GM12878 (cell line): ENCODE measurements at regions not wholly inside any gene's neighbourhood (a gene's known extent, or its start where the extent isn't known, plus 50 kb on each side); places are given as distances from the start of the nearest gene placed in this dataset.

Experiments used
- CBX5 ChIP-seq: sonication (generic); IDR thresholded peaks from 2 replicates; pipeline ENCODE4 v1.6.1; 2016; ENCODE audit warnings: low read depth, moderate library complexity, mild to moderate bottlenecking, inconsistent platforms
- ETV6 ChIP-seq, 2 experiments: fragments of 450-650 bp in 1 of 2; IDR thresholded peaks in 1 of 2; conservative IDR thresholded peaks in 1 of 2; 2 replicates each; pipeline ENCODE4 v1.6.1; 2014; ENCODE audit warnings: antibody characterized with exemption in 1 of 2, borderline replicate concordance in 1 of 2, low read depth in 1 of 2, mild to moderate bottlenecking in 1 of 2, moderate library complexity in 1 of 2

- TF ChIP-seq ETV6 (conservative IDR thresholded peaks at IDR 0.05 in 1 of 2, IDR thresholded peaks at IDR 0.05 in 1 of 2; ENCODE audit: borderline replicate concordance in 1 of 2, low read depth in 1 of 2) (no peak), CBX5 (no peak)
Measured at GRCh38 chr5:33227247-33227646, 213.5 kb upstream of the TARS1 start.
